Uterus (tissue), 3 donors: ENCODE measurements at regions not wholly inside any gene's neighbourhood (a gene's known extent, or its start where the extent isn't known, plus 50 kb on each side); places are given as distances from the start of the nearest gene placed in this dataset.

Source experiments
- DNase-seq, 2 donors: peaks; one replicate each; pipeline ENCODE4 v3.0.0-alpha.2; 2019 to 2020
- H3K27ac ChIP-seq, 2 donors: fragments of 200-600 bp; sonication (generic); 1 replicate in 1 of 2; 2 replicates in 1 of 2; pipeline ENCODE4 v1.5.1; 2016 to 2018
- H3K27me3 ChIP-seq, 2 donors: fragments of 200-600 bp; sonication (generic); one replicate each; pipeline ENCODE4 v1.5.1; 2018 to 2019; ENCODE audit warnings: control low read depth in 1 of 2
- H3K36me3 ChIP-seq, 2 donors: fragments of 200-600 bp; sonication (generic); one replicate each; pipeline ENCODE4 v1.5.1; 2019; ENCODE audit warnings: control low read depth in 1 of 2
- H3K4me1 ChIP-seq, 2 donors: fragments of 200-600 bp; sonication (generic); one replicate each; pipeline ENCODE4 v1.5.1; 2018 to 2019; ENCODE audit warnings: control low read depth in 1 of 2
- H3K4me3 ChIP-seq, 2 donors: fragments of 200-600 bp; sonication (generic); 1 replicate in 1 of 2; 2 replicates in 1 of 2; pipeline ENCODE4 v1.5.1; 2018 to 2019; ENCODE audit warnings: mild to moderate bottlenecking in 1 of 2
- H3K9me3 ChIP-seq, 2 donors: fragments of 200-600 bp; sonication (generic); one replicate each; pipeline ENCODE4 v1.5.1; 2019; ENCODE audit warnings: control low read depth in 1 of 2
- POLR2A ChIP-seq, 2 donors: fragments of 450-650 bp; IDR thresholded peaks; one replicate each; pipeline ENCODE4 v1.6.1; 2016; ENCODE audit warnings: antibody characterized with exemption in 2 of 2, mild to moderate bottlenecking in 1 of 2, moderate library complexity in 1 of 2
- intact Hi-C: fragments of 100-400 bp; cut with DNase I; formaldehyde crosslinking; loops from one replicate; pipeline ENCODE4 v1.15.1; 2023; ENCODE audit warnings: low total_unique reads
- TF ChIP-seq, protein P1 (sequence below), 4 experiments: fragments of 200-600 bp in 2 of 4; fragments of 450-650 bp in 2 of 4; sonication (generic) in 2 of 4; IDR thresholded peaks; one replicate each; pipeline ENCODE4 v1.5.1; 2016 to 2019; ENCODE audit warnings: antibody characterized with exemption in 4 of 4, mild to moderate bottlenecking in 2 of 4, moderate library complexity in 1 of 4
- donor health status: DM: yes; HTN: yes; CAD: no.

DNA sequence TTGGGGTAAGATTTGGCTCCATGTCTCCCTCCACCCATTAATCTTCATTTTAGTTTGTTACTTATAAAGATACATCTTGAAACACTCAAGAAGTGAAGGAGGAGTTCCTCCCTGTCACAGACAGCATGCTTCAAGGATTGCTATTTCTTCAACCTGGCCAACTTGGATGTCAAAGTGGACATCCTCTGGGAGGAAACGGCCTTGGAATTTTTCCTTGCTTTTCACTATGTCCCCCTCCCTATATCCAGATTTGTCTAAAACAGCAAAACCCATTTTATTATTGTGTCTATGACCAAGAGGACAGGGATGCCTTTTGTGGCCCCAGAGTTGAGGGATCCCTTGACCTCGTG, 242.9 kb downstream of the LPIN1 start:
- no peaks in the 10 kb centered on the region for H3K4me1 ChIP-seq
- DNase-seq: no peak
- H3K4me3 ChIP-seq: no peak overlapping the region
- H3K27me3 ChIP-seq: no peaks in the 10 kb centered on the region
- TF ChIP-seq, protein P1, sequence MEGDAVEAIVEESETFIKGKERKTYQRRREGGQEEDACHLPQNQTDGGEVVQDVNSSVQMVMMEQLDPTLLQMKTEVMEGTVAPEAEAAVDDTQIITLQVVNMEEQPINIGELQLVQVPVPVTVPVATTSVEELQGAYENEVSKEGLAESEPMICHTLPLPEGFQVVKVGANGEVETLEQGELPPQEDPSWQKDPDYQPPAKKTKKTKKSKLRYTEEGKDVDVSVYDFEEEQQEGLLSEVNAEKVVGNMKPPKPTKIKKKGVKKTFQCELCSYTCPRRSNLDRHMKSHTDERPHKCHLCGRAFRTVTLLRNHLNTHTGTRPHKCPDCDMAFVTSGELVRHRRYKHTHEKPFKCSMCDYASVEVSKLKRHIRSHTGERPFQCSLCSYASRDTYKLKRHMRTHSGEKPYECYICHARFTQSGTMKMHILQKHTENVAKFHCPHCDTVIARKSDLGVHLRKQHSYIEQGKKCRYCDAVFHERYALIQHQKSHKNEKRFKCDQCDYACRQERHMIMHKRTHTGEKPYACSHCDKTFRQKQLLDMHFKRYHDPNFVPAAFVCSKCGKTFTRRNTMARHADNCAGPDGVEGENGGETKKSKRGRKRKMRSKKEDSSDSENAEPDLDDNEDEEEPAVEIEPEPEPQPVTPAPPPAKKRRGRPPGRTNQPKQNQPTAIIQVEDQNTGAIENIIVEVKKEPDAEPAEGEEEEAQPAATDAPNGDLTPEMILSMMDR (IDR thresholded peaks at IDR 0.05): no peak
- TF ChIP-seq POLR2A (IDR thresholded peaks at IDR 0.05): no peak
- peak overlapping the region; percentile 41 to 57 for H3K27ac ChIP-seq
- H3K36me3 ChIP-seq: no peaks in the 10 kb centered on the region
- no peaks in the 10 kb centered on the region for H3K9me3 ChIP-seq
- intact Hi-C loops: no loop called here

GRCh38 chr2:11990576-11990975, 244.1 kb downstream of the LPIN1 start:
- Histone ChIP-seq H3K27me3 (no peaks in the 10 kb centered on the region), H3K36me3 (no peaks in the 10 kb centered on the region), H3K4me1 (no peaks in the 10 kb centered on the region), H3K4me3 (no peak overlapping the region), H3K9me3 (no peaks in the 10 kb centered on the region), H3K27ac (no peak overlapping the region)
- no peak for DNase-seq
- intact Hi-C loops: no loop called here
- TF ChIP-seq, protein P1 (IDR thresholded peaks at IDR 0.05): no peak
- TF ChIP-seq POLR2A (IDR thresholded peaks at IDR 0.05): no peak

DNA sequence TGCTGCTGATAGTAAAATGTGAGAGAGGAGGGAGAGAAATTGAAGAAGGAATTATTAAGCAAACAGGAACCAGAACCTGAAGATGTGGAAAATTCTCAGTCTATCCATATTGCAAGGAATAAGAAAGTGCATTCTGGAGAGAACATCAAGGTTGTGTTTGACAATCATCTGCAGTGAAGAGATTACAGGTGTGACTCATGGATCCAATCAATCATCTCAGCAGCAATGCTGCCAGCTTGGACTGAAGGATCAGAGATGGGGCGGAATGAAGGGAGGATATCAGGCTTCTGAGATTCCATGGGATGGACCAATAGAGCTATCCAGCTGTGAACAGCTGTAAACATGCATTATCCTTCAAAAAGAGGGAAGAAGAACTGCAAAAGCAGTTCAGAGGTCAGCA, 247.3 kb downstream of the LPIN1 start:
- Histone ChIP-seq H3K4me3 (no peak overlapping the region), H3K4me1 (no peaks in the 10 kb centered on the region), H3K27ac (no peak overlapping the region), H3K9me3 (no peaks in the 10 kb centered on the region), H3K27me3 (no peaks in the 10 kb centered on the region), H3K36me3 (no peaks in the 10 kb centered on the region)
- DNase-seq: no peak
- TF ChIP-seq POLR2A (IDR thresholded peaks at IDR 0.05): no peak
- TF ChIP-seq, protein P1 (IDR thresholded peaks at IDR 0.05): no peak
- intact Hi-C loops: no loop called here

DNA sequence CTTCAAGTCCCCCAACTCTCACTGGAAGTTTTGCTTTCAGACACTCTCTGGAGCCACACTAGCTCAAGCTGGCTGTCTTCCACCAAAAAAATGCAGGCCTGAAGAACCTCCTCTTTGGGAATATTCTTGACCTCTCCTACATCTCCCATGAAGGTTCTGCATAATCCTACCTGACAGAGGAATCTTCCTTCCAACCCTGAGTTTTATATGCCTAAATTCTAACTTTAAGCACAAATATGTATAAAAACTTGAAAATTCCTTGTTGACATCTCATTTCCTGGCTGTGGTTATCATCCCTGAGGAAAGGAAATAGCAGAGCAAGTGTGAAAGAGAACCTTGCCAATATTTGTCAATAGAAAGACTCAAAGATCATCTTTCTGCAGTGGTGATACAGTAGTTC, 249.0 kb downstream of the LPIN1 start:
- H3K9me3 ChIP-seq: no peaks in the 10 kb centered on the region
- no peak overlapping the region for H3K4me3 ChIP-seq
- no peaks in the 10 kb centered on the region for H3K27me3 ChIP-seq
- DNase-seq: no peak
- no peak overlapping the region for H3K27ac ChIP-seq
- no peaks in the 10 kb centered on the region for H3K36me3 ChIP-seq
- TF ChIP-seq POLR2A (IDR thresholded peaks at IDR 0.05): no peak
- TF ChIP-seq, protein P1 (IDR thresholded peaks at IDR 0.05): no peak
- intact Hi-C loops: no loop called here
- no peaks in the 10 kb centered on the region for H3K4me1 ChIP-seq

- DNase-seq: no peak
- Histone ChIP-seq H3K9me3 (no peaks in the 10 kb centered on the region), H3K36me3 (no peaks in the 10 kb centered on the region), H3K4me1 (no peaks in the 10 kb centered on the region), H3K4me3 (no peak overlapping the region), H3K27ac (no peak overlapping the region), H3K27me3 (no peaks in the 10 kb centered on the region)
- no peak for TF ChIP-seq POLR2A (IDR thresholded peaks at IDR 0.05)
- TF ChIP-seq, protein P1 (IDR thresholded peaks at IDR 0.05): no peak
- intact Hi-C loops: no loop called here
Measured at GRCh38 chr2:11996618-11997017, 250.2 kb downstream of the LPIN1 start.
